ENCODE measurements at regions not wholly inside any gene's neighbourhood (a gene's known extent, or its start where the extent isn't known, plus 50 kb on each side); places are given as distances from the start of the nearest gene placed in this dataset.

DNA sequence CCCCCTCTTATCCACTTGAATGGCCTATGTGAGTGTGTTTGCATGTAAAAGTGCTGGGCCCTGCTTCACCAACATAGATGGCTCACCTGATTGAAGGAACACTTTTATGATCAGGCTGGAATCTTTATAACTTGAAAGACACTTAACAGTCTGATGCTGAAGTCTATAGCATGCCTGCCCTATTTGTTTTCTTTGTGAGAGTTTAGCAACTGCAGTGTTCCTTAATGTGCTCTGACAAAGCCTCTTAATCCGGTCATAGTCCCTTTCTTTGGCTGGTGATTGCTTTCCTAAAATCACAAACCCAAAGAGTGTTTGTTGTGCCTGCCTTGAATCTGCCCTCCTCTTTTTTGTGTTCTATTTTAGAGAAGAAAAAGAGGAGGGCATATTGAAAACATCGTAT is 1382.8 kb upstream of the CELF4 start:
- Histone ChIP-seq H3K27me3 (ENCODE audit: control insufficient read depth in 4 of 4, insufficient read depth in 4 of 4, low read length in 3 of 4) (no peaks in the 10 kb centered on the region), H3K9ac (ENCODE audit: low read depth in 1 of 2, low read length in 2 of 2) (no peak overlapping the region), H3K36me3 (ENCODE audit: control insufficient read depth in 4 of 4, insufficient read depth in 3 of 4, low read depth in 1 of 4, low read length in 3 of 4) (no peaks in the 10 kb centered on the region), H3K27ac (ENCODE audit: low read depth in 1 of 2, low read length in 2 of 2) (no peak overlapping the region), H3K9me3 (ENCODE audit: control insufficient read depth in 4 of 4, low read length in 3 of 4) (no peaks in the 10 kb centered on the region), H3K4me3 (ENCODE audit: low read depth in 1 of 3, low read length in 3 of 3) (no peak overlapping the region), H3K4me1 (ENCODE audit: control insufficient read depth in 4 of 4, insufficient read depth in 4 of 4, low read length in 3 of 4) (no peaks in the 10 kb centered on the region)
- DNase-seq (ENCODE audit: low spot score), result no peak
- WGBS, result 78% methylated on average over 2 of the region's 2 CpGs
- TF ChIP-seq EGR1 (IDR thresholded peaks at IDR 0.05; ENCODE audit: low read depth in 2 of 2) (no peak), SP1 (IDR thresholded peaks at IDR 0.05) (no peak)
- TF ChIP-seq, protein P1, sequence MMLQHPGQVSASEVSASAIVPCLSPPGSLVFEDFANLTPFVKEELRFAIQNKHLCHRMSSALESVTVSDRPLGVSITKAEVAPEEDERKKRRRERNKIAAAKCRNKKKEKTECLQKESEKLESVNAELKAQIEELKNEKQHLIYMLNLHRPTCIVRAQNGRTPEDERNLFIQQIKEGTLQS (IDR thresholded peaks at IDR 0.05), result no peak

DNA sequence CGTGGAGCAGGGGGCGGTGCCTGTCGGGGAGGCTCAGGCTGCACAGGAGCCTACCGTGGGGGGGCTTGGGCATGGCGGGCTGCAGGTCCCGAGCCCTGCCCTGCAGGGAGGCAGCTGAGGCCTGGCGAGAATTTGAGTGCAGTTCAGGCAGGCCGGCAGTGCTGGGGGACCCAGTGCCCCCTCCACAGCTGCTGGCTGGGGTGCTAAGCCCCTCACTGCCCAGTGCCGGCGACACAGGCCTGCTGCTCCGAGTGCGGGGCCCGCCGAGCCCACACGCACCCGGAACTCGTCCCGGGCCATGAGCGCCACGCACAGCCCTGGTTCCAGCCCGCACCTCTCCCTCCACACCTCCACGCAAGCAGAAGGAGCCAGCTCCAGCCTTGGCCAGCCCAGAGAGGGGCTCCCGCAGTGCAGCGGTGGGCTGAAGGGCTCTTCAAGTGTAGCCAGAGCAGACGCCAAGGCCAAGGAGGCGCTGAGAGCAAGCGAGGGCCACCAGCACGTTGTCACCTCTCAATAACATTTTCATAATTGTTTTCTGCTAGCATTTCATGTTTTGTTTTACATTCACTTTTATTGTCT is 1378.9 kb upstream of the CELF4 start:
- no peak overlapping the region for H3K27ac ChIP-seq (ENCODE audit: low read depth in 1 of 2, low read length in 2 of 2)
- TF ChIP-seq MAX (IDR thresholded peaks at IDR 0.05) (no peak), GABPA (IDR thresholded peaks at IDR 0.05 in 1 of 2, conservative IDR thresholded peaks at IDR 0.05 in 1 of 2) (no peak), FOXA1 (IDR thresholded peaks at IDR 0.05) (no peak), ZBTB33 (IDR thresholded peaks at IDR 0.05) (no peak), JUND (IDR thresholded peaks at IDR 0.05) (no peak), YY1 (IDR thresholded peaks at IDR 0.05) (no peak), HNF4A (conservative IDR thresholded peaks at IDR 0.05) (no peak), NR2F2 (IDR thresholded peaks at IDR 0.05) (no peak), HNF4G (IDR thresholded peaks at IDR 0.05) (no peak), FOXA2 (IDR thresholded peaks at IDR 0.05) (no peak), SP1 (IDR thresholded peaks at IDR 0.05) (no peak), RAD21 (IDR thresholded peaks at IDR 0.05) (no peak), REST (IDR thresholded peaks at IDR 0.05) (no peak), EGR1 (IDR thresholded peaks at IDR 0.05; ENCODE audit: low read depth in 2 of 2) (no peak)
- TF ChIP-seq, protein P2, sequence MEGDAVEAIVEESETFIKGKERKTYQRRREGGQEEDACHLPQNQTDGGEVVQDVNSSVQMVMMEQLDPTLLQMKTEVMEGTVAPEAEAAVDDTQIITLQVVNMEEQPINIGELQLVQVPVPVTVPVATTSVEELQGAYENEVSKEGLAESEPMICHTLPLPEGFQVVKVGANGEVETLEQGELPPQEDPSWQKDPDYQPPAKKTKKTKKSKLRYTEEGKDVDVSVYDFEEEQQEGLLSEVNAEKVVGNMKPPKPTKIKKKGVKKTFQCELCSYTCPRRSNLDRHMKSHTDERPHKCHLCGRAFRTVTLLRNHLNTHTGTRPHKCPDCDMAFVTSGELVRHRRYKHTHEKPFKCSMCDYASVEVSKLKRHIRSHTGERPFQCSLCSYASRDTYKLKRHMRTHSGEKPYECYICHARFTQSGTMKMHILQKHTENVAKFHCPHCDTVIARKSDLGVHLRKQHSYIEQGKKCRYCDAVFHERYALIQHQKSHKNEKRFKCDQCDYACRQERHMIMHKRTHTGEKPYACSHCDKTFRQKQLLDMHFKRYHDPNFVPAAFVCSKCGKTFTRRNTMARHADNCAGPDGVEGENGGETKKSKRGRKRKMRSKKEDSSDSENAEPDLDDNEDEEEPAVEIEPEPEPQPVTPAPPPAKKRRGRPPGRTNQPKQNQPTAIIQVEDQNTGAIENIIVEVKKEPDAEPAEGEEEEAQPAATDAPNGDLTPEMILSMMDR (IDR thresholded peaks at IDR 0.05; ENCODE audit: low read depth, low read length, missing input control), result no peak
- TF ChIP-seq, protein P1 (IDR thresholded peaks at IDR 0.05), result no peak
- WGBS, result 86% methylated on average over 28 of the region's 28 CpGs
- H3K9me3 ChIP-seq (ENCODE audit: control insufficient read depth in 4 of 4, low read length in 3 of 4), result peaks cover 0 to 3% (median 0%) of the 10 kb centered on the region in 4 donors
- H3K4me1 ChIP-seq (ENCODE audit: control insufficient read depth in 4 of 4, insufficient read depth in 4 of 4, low read length in 3 of 4), result peaks cover 0 to 5% (median 2%) of the 10 kb centered on the region in 4 donors
- H3K4me3 ChIP-seq (ENCODE audit: low read depth in 1 of 3, low read length in 3 of 3), result no peak overlapping the region
- H3K36me3 ChIP-seq (ENCODE audit: control insufficient read depth in 4 of 4, insufficient read depth in 3 of 4, low read depth in 1 of 4, low read length in 3 of 4), result no peaks in the 10 kb centered on the region
- H3K27me3 ChIP-seq (ENCODE audit: control insufficient read depth in 4 of 4, insufficient read depth in 4 of 4, low read length in 3 of 4), result no peaks in the 10 kb centered on the region
- H3K9ac ChIP-seq (ENCODE audit: low read depth in 1 of 2, low read length in 2 of 2), result no peak overlapping the region
- DNase-seq (ENCODE audit: low spot score), result no peak

All from liver (tissue), 8 donors.